ENCODE measurements at regions not wholly inside any gene's neighbourhood (a gene's known extent, or its start where the extent isn't known, plus 50 kb on each side); places are given as distances from the start of the nearest gene placed in this dataset.

GRCh38 chr10:107557916-107558315 is 393.4 kb upstream of the SORCS1 start:
- no peak overlapping the region for H3K4me3 ChIP-seq
- TF ChIP-seq CTCF (IDR thresholded peaks at IDR 0.05), result no peak
- no peak overlapping the region for H3K27ac ChIP-seq
- no peak for DNase-seq (ENCODE audit: low spot score)

GRCh38 chr10:107554333-107554732 is 389.8 kb upstream of the SORCS1 start:
- Histone ChIP-seq H3K4me3 (no peak overlapping the region), H3K27ac (no peak overlapping the region)
- DNase-seq (ENCODE audit: low spot score), result no peak
- TF ChIP-seq CTCF (IDR thresholded peaks at IDR 0.05), result no peak

GRCh38 chr10:107553470-107553869 is 389.0 kb upstream of the SORCS1 start:
- no peak for DNase-seq (ENCODE audit: low spot score)
- H3K27ac ChIP-seq, result no peak overlapping the region
- no peak for TF ChIP-seq CTCF (IDR thresholded peaks at IDR 0.05)

GRCh38 chr10:107552963-107553362 is 388.5 kb upstream of the SORCS1 start:
- Histone ChIP-seq H3K27ac (no peak overlapping the region), H3K4me3 (no peak overlapping the region)
- no peak for TF ChIP-seq CTCF (IDR thresholded peaks at IDR 0.05)
- DNase-seq (ENCODE audit: low spot score), result no peak

More at GRCh38 chr10:107553470-107553869, 389.0 kb upstream of the SORCS1 start:
- no peak overlapping the region for H3K4me3 ChIP-seq

- H3K4me3 ChIP-seq, result no peak overlapping the region
- no peak for DNase-seq (ENCODE audit: low spot score)
- no peak overlapping the region for H3K27ac ChIP-seq
- TF ChIP-seq CTCF (IDR thresholded peaks at IDR 0.05), result no peak
These were observed 383.8 kb upstream of the SORCS1 start for GRCh38 chr10:107548301-107548700.

GRCh38 chr10:107546986-107547385 is 382.5 kb upstream of the SORCS1 start:
- no peak overlapping the region for H3K4me3 ChIP-seq
- DNase-seq (ENCODE audit: low spot score), result no peak
- H3K27ac ChIP-seq, result no peak overlapping the region
- TF ChIP-seq CTCF (IDR thresholded peaks at IDR 0.05), result no peak

- H3K4me3 ChIP-seq, result no peak overlapping the region
- H3K27ac ChIP-seq, result no peak overlapping the region
- no peak for DNase-seq (ENCODE audit: low spot score)
- no peak for TF ChIP-seq CTCF (IDR thresholded peaks at IDR 0.05)
These were observed 381.8 kb upstream of the SORCS1 start for GRCh38 chr10:107546284-107546683.
